HG03196 (cell line): ENCODE measurements at regions not wholly inside any gene's neighbourhood (a gene's known extent, or its start where the extent isn't known, plus 50 kb on each side); places are given as distances from the start of the nearest gene placed in this dataset.

Experiments used
- ATAC-seq: cut with Tn5 transposase; IDR thresholded peaks from one replicate; pipeline ENCODE4 v1.9.1; 2021; ENCODE audit not compliant: unreplicated experiment

- no peak for ATAC-seq
Observed at GRCh38 chr7:156458011-156458410, 182.6 kb upstream of the RNF32 start.

DNA sequence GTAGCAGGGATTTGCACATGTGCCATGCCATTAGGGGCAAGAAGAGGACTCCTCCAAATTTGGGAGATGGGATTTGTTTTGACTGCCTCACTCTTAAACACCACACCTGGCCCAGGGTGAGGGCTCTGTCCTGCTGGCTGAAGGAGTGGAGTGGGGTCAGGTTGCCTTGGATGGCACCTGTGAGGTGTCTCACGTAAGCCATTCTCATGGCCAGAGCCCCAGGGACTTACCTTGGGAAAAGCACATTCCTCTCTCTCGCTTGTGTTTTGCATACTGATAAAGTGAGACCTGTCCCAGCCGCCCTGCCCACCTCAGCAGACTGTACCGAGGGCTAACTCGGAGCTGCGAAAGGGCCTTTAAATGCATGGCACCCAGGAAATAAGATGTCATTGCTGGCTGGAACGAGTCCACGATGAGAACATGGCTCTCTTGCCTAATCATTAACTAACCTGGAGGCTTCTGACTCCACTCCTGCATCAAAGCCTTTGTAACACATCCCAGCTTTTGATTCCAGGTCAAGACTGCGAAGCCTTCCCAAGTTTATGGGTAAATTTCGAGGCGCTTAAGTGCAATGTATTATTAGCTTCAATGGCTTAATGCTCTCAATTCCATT, 184.0 kb upstream of the RNF32 start:
- ATAC-seq, result no peak

DNA sequence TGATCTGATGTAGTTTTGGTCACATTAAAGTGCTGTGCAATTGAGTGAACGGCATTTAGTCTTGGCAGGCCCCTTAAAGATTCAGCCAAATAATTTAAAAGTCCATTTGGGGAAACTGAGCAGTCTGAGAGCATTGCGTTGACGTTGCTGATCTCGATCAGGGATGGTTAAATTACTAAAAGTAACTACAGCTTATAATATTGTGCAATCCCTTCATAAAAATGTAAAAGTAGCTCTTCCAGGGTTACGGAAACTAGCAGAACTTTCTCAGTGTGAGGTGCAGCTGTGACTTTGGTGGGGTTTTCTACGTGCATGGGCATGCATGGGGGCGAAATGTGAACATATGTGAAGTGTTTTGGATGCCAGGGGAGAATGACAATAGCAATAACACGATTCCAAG, 184.5 kb upstream of the RNF32 start:
- ATAC-seq, result no peak

- ATAC-seq, result no peak
Observed at GRCh38 chr7:156450473-156450872, 190.1 kb upstream of the RNF32 start.

DNA sequence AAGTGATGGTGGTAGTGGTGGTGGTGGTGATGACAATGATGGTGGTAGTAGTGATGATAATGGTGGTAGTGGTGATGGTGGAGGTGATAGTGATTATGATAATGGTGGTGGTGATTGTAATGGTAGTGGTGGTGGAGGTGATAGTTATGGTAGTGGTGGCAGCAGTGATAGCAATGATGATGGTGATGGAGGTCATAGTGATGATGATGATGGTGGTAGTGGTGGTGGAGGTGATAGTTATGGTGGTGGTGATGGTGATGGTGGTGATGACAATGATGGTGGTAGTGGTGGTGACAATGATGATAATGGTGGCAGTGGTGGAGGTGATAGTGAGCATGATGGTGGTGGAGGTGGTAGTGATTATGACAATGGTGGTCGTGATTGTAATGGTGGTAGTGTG, 191.7 kb upstream of the RNF32 start:
- ATAC-seq, result no peak

GRCh38 chr7:156446990-156447389, 193.6 kb upstream of the RNF32 start:
- no peak for ATAC-seq

- no peak for ATAC-seq
Observed at GRCh38 chr7:156445997-156446761, 194.4 kb upstream of the RNF32 start.

DNA sequence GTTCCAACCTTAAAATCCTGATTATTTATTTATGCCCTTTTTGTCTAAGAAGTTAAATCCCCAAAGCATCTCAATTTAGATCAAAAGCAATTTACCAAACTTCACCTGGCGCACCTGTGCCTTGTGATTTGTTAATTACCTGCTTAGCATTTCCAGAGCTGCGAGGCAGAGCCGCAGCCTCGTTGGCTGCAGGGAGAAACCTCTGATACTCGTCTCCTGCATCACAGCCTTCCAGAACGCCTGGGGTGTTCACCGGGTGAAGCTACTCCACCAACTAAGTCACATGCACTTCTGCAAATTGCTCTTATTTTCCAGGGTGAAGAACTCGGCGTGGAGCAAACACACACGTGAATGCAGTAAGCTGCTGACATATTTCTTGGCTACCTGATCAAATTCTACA, 198.1 kb upstream of the RNF32 start:
- ATAC-seq, result no peak

DNA sequence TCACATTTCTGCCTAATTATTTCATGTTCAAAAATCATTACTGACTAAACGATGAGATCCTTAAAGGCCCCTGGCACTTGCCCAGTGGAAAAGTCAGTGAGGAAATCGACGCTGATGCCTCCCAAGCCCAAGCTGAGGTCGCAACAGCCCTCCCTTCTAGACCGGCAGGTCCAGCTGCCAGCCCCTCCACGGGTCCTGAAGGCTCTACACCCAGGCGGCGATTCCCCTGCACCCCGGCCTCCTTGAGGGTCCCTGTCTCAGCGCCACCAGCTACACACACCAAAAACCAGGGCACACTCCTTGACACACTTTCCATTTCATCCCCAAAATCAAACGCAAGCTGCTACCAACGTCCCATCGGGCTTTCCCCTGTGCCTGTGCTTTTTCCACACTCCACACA, 200.1 kb upstream of the RNF32 start:
- no peak for ATAC-seq

DNA sequence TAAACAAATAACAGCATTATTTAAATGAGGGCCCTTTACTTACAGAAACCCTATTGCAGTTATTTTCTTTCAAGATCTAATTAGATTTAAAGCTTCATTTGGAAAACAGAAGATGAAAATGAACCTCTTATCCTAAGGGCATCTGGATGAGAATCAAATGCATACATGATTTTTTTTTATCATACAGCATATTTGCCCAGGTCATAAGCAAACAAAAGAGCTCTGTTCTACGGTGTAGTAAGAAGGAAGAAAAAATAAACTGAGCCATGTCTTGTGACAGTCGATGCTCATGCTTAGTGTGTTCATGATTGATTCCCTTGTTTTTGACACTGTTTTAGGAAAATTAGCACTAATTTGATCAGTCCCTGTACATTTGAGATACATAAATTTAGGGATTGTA, 202.6 kb upstream of the RNF32 start:
- ATAC-seq, result no peak

GRCh38 chr7:156437021-156437614, 203.5 kb upstream of the RNF32 start:
- no peak for ATAC-seq

GRCh38 chr7:156435486-156436231, 204.9 kb upstream of the RNF32 start:
- ATAC-seq, result no peak

DNA sequence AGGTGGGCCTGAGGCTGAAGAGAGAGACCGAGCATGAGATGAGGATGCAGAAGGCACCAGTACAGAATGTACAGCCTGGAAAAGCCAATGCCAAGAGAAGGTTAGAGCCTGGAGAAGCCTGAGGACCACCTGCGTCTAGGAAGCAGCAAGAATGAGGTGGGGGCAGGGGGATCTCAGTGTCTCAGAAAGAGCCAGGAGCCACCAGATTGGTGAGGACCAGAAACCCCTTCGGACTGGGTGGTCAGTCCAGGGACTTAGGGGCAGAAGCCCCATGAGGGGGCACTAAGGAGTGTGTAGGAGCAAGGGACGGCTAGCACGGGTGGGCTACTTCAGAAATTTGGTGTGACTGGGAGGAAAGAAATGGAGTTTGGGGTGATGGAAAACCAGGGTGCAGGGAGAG, 205.9 kb upstream of the RNF32 start:
- no peak for ATAC-seq

- ATAC-seq, result no peak
Observed at GRCh38 chr7:156432018-156432417, 208.6 kb upstream of the RNF32 start.

DNA sequence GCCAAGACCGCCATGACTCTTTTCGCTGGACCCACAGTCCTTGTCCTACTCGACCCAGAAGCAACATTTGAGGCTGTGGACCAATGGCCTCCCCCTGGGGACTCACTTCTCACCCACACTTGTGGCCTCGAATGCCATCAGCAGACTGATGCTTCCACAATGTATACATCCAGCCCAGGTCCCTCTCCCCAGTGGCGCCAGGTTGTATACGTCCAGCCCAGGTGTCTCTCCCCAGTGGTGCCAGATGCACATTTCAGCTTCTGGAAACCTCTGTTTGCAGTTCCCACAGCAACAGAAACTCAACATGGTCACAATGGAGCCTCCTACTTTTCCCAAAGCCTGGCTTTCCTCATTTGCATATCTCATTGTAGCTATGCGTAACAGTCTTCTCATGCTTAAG, 210.5 kb upstream of the RNF32 start:
- ATAC-seq, result no peak

GRCh38 chr7:156429514-156429913, 211.1 kb upstream of the RNF32 start:
- ATAC-seq, result no peak

GRCh38 chr7:156423876-156424275, 216.7 kb upstream of the RNF32 start:
- ATAC-seq, result no peak

GRCh38 chr7:156420496-156420895, 220.1 kb upstream of the RNF32 start:
- no peak for ATAC-seq

- no peak for ATAC-seq
Observed at GRCh38 chr7:156419782-156420181, 220.8 kb upstream of the RNF32 start.

DNA sequence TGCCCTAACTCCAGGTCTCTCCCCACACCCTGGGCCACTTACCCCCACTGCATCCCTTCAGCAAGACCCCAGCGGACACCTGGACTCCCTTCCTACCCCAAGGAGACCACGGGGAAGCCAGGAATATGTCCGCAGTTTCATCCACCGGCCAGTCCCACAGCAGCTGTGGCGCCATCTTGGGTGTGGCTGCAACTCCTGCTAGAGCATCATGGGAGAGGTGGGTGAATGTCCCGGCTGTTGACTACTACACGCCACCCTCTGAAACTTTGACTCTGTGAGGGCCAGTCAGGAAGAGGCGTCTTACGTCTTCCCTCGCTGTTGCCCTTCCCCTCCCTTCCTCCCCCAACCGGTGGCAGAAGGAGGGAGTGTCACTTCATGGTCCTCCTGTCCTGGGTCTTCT, 238.3 kb upstream of the RNF32 start:
- no peak for ATAC-seq

DNA sequence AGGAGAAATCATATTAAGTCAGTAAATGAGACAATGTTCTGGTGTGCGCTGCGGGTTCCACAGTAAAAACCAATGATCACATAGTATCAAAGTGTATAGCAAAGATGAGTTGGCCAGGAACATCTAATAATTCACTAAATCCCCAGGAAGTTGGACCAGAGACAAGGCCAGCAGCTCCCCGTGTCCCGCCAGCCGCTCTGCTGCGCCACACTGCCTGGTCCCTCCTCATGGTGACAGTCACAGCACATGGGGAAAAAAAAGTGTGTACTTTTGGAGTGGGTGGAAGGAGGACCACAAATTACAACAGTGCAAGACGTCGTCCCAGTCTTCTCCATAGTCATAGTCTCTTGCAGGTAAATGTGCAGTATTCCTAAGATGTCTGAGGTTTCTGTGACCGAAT, 239.0 kb upstream of the RNF32 start:
- no peak for ATAC-seq

DNA sequence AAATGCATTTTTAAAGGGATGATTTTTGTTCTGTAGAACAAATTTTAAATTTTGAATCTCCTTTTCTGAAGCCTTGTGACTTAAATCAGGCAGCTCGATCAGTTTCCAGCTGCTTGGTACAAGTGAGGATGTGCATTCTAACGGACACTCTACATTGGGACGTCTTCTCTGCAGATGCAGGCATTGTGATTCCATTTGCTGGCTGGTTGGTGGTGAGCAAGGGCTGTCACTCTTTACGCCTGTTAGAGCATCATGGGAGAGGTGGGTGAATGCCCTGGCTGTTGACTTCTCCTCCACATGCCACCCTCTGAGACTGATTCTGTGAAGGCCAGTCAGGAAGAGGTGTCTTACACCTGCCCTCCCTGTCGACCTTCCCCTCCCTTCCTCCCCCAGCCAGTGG, 240.5 kb upstream of the RNF32 start:
- no peak for ATAC-seq
